ENCODE measurements at regions not wholly inside any gene's neighbourhood (a gene's known extent, or its start where the extent isn't known, plus 50 kb on each side); places are given as distances from the start of the nearest gene placed in this dataset.

DNA sequence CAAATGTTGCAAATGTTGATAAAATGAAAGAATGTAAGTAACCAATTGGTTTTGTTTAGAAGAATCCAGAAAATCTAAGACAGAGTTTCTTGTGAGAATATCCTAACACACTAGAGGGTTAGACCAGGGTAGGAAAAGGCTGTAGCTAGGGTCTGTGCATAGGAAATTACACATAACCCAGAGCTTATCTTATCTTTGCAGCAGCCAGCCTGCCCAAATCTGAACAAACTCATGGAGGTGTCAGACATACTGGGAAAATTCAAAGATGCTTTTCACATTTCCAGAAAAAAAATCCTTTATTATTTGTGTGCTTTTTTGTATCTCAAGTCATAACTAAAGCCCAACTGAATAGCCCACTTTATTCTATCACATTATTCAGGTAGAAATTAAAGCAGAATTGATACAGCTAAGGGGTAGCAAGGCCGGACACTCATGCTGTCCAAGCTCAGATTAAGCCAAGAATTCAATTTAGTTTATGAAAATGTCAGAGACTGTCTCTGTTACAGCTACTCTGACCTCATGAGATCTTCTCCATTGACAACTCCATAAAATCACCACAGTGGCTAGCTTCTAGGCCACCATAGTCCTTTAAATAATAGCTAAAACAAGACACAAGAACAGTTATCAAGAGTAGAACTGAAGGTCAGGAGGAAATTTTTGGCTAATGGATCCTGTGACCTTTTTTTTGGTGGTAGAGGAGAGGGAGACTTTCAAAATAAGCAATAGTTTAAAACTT is 169.6 kb upstream of the RASSF8 start:
- TF ChIP-seq, protein P1, sequence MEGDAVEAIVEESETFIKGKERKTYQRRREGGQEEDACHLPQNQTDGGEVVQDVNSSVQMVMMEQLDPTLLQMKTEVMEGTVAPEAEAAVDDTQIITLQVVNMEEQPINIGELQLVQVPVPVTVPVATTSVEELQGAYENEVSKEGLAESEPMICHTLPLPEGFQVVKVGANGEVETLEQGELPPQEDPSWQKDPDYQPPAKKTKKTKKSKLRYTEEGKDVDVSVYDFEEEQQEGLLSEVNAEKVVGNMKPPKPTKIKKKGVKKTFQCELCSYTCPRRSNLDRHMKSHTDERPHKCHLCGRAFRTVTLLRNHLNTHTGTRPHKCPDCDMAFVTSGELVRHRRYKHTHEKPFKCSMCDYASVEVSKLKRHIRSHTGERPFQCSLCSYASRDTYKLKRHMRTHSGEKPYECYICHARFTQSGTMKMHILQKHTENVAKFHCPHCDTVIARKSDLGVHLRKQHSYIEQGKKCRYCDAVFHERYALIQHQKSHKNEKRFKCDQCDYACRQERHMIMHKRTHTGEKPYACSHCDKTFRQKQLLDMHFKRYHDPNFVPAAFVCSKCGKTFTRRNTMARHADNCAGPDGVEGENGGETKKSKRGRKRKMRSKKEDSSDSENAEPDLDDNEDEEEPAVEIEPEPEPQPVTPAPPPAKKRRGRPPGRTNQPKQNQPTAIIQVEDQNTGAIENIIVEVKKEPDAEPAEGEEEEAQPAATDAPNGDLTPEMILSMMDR (IDR thresholded peaks at IDR 0.05; ENCODE audit: low read depth, low read length), result no peak
- no peak for TF ChIP-seq POLR2A (IDR thresholded peaks at IDR 0.05; ENCODE audit: extremely low read depth, insufficient read length)
- TF ChIP-seq, protein P2, sequence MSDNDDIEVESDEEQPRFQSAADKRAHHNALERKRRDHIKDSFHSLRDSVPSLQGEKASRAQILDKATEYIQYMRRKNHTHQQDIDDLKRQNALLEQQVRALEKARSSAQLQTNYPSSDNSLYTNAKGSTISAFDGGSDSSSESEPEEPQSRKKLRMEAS (IDR thresholded peaks at IDR 0.05; ENCODE audit: low read depth, low read length), result no peak
